Stimulated activated effector memory CD8-positive, alpha-beta T cell treated with anti-CD3 and anti-CD28 coated beads, Interleukin-12 subunit alpha, Interleukin-12 subunit beta, amount 100 ng/mL, for 72 hours (primary cell): ENCODE measurements at regions not wholly inside any gene's neighbourhood (a gene's known extent, or its start where the extent isn't known, plus 50 kb on each side); places are given as distances from the start of the nearest gene placed in this dataset.
"Not testable (repeated sequence)": the region's sequence is repeated elsewhere in the genome, so short reads cannot be mapped to it uniquely, and the experiment has no call there.

Source experiments
- ATAC-seq: fragments of 150-1000 bp; cut with Tn5 transposase; 2 replicates; pipeline ENCODE4 v1.10.0; 2021
- DNase-seq, 2 donors: peaks; one replicate each; pipeline ENCODE4 v3.0.0; 2021 to 2022; ENCODE audit warnings: low spot score in 2 of 2
- H3K27ac Mint-ChIP-seq: one replicate; pipeline ENCODE4 v1.8.0; 2022; ENCODE audit warnings: mild to moderate bottlenecking, mixed read lengths
- H3K36me3 Mint-ChIP-seq: one replicate; pipeline ENCODE4 v1.8.0; 2022; ENCODE audit warnings: mild to moderate bottlenecking, mixed read lengths
- H3K4me1 Mint-ChIP-seq: one replicate; pipeline ENCODE4 v1.8.0; 2022; ENCODE audit warnings: mixed read lengths
- H3K4me3 Mint-ChIP-seq: one replicate; pipeline ENCODE4 v1.8.0; 2022; ENCODE audit warnings: mild to moderate bottlenecking, mixed read lengths
- H3K9me3 Mint-ChIP-seq: one replicate; pipeline ENCODE4 v1.8.0; 2022; ENCODE audit warnings: mixed read lengths

DNA sequence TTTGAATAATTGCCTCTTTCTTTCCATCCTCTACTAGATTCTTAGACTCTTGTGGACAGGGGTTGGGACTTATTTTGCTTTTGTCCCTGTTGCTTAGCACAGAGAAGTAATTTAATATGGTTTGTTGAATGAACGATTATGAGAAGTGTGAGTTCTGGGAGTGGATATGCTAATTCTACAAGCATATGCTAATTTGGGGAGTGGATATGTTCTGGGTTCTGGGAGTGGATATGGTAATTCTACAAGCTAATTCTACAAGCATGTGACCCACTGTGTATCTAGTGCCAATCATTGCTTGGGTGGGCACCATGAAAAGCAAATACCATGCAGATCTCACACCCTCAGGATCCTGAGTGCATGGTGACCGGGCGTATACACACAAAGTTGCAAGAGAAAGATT is 181.8 kb upstream of the IL12B start:
- no peak overlapping the region for H3K4me3 Mint-ChIP-seq
- H3K9me3 Mint-ChIP-seq, result no peaks in the 10 kb centered on the region
- no peaks in the 10 kb centered on the region for H3K36me3 Mint-ChIP-seq
- DNase-seq, result no peak
- no peak for ATAC-seq
- no peak overlapping the region for H3K27ac Mint-ChIP-seq
- peaks cover 11% of the 10 kb centered on the region for H3K4me1 Mint-ChIP-seq

DNA sequence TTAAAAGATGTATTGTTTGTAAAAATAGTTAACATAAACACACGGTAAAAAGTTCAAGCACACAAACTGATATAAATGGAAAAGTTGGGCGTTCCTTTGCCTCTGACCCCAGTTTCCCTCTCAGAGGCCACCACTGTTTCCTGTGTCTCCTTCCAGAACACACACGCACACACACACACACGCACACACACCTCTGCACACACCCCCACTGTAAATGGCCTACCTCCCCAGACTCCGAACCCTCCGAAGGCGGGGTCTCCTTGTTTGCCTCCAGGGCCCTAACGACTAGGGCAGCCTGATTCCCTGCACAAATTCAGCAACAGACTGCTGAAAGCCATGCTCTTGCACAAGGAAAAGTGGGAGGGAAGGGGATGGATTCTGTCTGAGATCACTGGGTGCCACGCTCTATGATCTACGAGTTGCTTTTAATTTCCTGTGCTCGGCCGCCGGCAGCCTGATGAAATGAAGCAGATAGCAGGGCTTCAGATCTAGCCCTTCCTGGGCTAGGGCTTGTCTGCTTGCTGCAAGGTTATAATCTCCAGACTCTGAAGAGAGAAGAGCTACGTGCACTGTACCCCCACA is 184.0 kb upstream of the IL12B start:
- DNase-seq (no peak), ATAC-seq (no peak)
- no peaks in the 10 kb centered on the region for H3K36me3 Mint-ChIP-seq
- no peak overlapping the region for H3K4me3 Mint-ChIP-seq
- no peaks in the 10 kb centered on the region for H3K9me3 Mint-ChIP-seq
- H3K27ac Mint-ChIP-seq, result no peak overlapping the region
- peaks cover 11% of the 10 kb centered on the region for H3K4me1 Mint-ChIP-seq

DNA sequence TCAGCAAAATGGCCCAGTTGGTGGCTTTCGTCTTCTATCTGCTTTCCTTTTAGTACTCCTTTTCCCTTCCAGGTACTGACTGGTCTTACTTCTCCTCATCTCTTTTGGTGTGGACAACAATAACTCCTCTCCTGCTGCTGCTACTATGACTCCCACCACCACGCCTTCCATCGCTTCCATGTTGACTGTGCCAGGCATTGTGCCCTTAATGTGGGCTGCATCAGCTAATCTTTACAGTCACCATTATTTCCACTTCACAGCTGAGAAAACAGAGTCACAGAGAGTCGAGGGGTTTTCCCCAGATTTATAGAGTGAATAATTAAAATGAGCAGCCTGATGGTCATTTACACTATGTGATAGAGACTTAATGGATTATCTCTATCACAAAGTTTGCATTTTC is 184.9 kb upstream of the IL12B start:
- Mint-ChIP-seq H3K36me3 (no peaks in the 10 kb centered on the region), H3K27ac (no peak overlapping the region)

DNA sequence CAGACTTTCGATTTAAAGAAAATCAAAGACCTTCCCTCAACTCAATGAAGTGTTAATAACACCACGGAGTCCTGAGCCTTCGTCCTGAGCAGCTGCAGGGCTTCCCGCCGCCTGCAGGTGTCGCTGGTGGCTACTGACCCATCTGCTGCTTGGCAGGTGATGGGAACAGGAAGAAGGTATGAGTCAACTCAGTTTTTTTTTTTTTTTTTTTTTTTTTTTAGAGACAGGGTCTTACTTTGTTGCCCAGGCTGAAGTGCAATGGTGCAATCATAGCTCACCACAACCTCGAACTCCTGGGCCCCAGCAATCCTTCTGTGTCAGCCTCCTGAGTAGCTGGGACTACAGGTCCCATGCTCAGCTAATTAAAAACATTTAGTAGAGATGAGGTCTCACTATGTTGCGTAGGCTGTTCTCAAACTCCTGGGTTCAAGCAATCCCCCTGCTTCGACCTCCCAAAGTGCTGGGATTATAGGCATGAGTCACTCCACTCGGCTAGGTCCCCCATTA is 185.7 kb upstream of the IL12B start:
- Mint-ChIP-seq H3K36me3 (no peaks in the 10 kb centered on the region), H3K27ac (no peak overlapping the region), H3K4me3 (no peak overlapping the region), H3K9me3 (no peaks in the 10 kb centered on the region), H3K4me1 (peaks cover 11% of the 10 kb centered on the region)
- peak; percentile 85 for ATAC-seq
- peak; percentile 70 to 79 for DNase-seq

More for the DNA sequence above, 184.9 kb upstream of the IL12B start:
- peaks cover 11% of the 10 kb centered on the region for H3K4me1 Mint-ChIP-seq
- DNase-seq (no peak), ATAC-seq (no peak)
- no peaks in the 10 kb centered on the region for H3K9me3 Mint-ChIP-seq
- no peak overlapping the region for H3K4me3 Mint-ChIP-seq

DNA sequence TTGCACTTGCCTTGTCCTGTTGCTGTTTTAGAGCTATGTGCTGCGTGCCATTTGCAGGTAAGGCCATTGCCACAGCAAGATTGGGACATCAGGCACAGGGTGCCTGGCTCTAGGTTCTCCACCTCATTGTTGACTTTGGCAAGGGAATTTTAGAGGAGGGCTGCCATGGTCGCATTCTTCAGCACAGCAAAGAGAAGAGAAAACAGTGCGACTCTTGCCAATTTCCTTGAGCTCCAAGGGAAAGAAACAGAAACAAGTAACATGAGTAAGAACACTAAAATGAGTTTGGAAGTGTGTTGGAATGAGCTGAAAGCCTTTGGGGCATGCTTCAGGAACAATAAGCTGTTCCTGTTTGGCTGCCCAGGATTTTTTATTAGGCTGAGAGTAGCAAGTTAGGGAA is 188.1 kb upstream of the IL12B start:
- H3K36me3 Mint-ChIP-seq, result no peaks in the 10 kb centered on the region
- ATAC-seq, result no peak
- H3K4me3 Mint-ChIP-seq, result no peak overlapping the region
- DNase-seq, result no peak
- H3K4me1 Mint-ChIP-seq, result peaks cover 11% of the 10 kb centered on the region
- H3K9me3 Mint-ChIP-seq, result no peaks in the 10 kb centered on the region
- no peak overlapping the region for H3K27ac Mint-ChIP-seq

DNA sequence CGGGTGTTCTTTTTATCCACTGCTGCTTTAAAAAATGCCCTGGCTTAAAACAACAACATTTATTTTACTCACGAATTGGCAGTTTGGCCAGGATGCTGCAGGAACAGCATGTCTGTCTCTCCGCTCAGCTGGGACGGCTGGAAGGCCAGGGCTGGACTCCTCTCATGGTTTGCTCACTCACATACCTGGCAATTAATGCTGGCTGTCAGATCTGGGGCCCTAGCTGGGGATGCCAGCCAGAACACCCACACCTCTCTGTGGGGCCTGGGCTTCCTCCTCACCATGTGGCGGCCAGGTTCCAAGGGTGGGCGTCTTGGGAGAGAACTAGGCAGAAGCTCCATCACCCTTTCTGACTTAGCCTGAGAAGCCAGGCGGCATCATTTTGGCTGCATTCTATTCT is 189.1 kb upstream of the IL12B start:
- no peak for DNase-seq
- H3K36me3 Mint-ChIP-seq, result no peaks in the 10 kb centered on the region
- peaks cover 11% of the 10 kb centered on the region for H3K4me1 Mint-ChIP-seq
- H3K9me3 Mint-ChIP-seq, result no peaks in the 10 kb centered on the region
- no peak overlapping the region for H3K4me3 Mint-ChIP-seq
- H3K27ac Mint-ChIP-seq, result no peak overlapping the region
- ATAC-seq, result no peak

DNA sequence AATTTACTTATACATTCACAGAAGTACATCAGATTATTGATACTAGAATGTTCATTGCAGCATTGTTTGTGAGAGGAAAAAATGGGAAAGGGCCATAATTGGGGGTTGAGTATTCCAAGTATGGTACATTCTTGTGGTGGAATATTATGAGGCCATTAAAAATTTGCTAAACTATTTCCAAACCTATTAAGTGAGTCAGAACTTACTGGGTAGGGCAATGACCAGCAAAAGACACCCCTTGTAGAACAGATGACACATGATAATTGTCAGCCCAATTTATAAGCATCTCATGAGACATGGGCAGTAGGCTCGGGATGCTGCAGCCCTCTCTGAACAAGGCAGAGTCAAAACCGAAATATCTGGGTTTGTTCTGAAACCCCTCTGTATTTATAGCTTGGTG is 192.6 kb upstream of the IL12B start:
- Mint-ChIP-seq H3K27ac (no peak overlapping the region), H3K36me3 (no peaks in the 10 kb centered on the region), H3K4me1 (no peaks in the 10 kb centered on the region), H3K4me3 (no peak overlapping the region), H3K9me3 (no peaks in the 10 kb centered on the region)
- ATAC-seq (no peak), DNase-seq (no peak)

DNA sequence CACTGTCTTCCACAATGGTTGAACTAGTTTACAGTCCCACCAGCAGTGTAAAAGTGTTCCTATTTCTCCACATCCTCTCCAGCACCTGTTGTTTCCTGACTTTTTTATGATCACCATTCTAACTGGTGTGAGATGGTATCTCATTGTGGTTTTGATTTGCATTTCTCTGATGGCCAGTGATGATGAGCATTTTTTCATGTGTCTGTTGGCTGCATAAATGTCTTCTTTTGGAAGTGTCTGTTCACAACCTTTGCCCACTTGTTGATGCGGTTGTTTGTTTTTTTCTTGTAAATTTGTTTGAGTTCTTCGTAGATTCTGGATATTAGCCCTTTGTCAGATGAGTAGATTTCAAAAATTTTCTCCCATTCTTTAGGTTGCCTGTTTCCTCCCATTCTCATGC is 194.0 kb upstream of the IL12B start:
- H3K9me3 Mint-ChIP-seq, DNase-seq, ATAC-seq, H3K4me1 Mint-ChIP-seq, H3K27ac Mint-ChIP-seq, H3K4me3 Mint-ChIP-seq, H3K36me3 Mint-ChIP-seq: not testable (repeated sequence)

DNA sequence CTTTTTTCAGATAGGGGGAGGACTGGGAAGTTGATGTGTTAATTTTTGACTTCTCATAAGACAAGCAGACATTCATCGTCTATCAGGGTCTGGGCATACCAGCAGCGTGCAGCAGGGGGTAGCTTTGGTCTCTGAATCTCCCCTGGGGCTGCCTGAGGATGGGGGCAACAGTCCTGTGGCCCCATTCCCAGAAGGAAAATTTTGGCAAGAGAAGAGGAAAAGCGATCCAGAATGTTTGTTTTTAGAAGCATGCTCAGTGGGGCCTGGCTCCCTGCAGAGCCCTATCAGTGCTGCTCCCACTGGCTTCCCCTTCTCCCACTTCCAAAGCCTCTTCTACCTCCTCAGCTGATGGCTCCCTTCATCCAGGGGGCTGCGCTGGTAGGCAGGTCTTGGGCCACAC is 194.8 kb upstream of the IL12B start:
- Mint-ChIP-seq H3K36me3 (no peaks in the 10 kb centered on the region), H3K4me3 (no peak overlapping the region), H3K4me1 (no peaks in the 10 kb centered on the region), H3K9me3 (peaks cover 4% of the 10 kb centered on the region), H3K27ac (no peak overlapping the region)
- ATAC-seq, result no peak
- no peak for DNase-seq

DNA sequence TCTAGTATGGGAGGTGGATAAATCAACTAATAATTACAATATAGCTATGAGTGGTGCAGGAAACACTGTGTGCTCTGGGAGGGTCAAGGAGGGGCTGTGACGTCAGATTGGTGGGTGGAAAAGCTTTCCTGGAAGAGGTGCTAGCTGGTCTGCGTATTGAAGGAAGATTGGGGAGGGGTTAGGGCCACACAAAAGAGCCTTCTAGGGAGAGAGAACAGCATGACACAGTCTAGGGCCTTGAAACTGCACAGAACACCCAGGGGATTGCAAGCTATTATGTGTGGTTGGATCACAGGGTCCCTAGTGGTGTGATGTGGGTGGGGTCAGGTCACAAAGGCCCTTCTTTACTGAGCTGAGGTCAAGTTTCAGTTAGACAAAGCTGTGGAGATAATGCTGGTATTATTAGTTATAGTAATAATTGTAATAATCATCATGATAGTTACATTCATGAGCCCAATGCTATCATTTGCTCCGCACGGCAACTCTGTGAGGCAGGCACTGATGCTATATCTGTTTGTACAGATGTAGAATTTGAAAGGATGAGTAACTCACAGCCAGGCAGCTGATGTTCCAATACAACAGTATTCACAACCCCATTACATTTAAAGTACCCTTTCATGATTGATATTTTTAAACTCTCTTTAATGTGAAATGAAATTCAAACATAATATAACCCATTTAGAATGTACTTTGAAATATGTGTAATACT is 197.4 kb upstream of the IL12B start:
- ATAC-seq (no peak), DNase-seq (no peak)
- Mint-ChIP-seq H3K27ac (no peak overlapping the region), H3K36me3 (no peaks in the 10 kb centered on the region), H3K9me3 (peaks cover 4% of the 10 kb centered on the region), H3K4me3 (no peak overlapping the region), H3K4me1 (no peaks in the 10 kb centered on the region)

DNA sequence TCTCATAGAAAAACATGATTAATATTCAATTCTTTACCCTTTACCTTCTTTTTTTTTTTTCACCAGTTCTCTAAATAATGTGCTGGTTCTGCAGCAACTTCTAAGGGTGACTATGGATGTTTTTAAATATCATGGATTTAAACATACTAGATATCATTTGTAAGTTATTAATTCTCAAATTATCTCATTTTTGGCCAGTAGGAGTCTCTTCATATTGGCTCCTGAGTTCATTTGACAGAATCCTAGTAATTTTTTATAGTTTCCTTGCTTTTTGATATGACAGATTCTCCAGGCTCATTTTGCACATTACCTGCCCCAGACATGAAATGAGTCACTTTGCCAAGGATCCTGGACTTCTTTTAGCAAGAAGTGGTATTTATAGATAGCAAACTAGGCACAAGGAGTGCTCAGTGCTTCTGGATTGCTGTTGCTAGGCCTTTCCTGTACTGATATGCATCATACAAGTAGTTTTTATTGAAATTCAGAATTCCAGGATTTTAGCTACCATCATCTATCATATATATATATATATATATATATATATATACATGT is 201.3 kb upstream of the IL12B start:
- peaks cover 4% of the 10 kb centered on the region for H3K9me3 Mint-ChIP-seq
- ATAC-seq (no peak), DNase-seq (no peak)
- H3K4me1 Mint-ChIP-seq, result no peaks in the 10 kb centered on the region
- H3K36me3 Mint-ChIP-seq, result no peaks in the 10 kb centered on the region
- no peak overlapping the region for H3K27ac Mint-ChIP-seq
- H3K4me3 Mint-ChIP-seq, result no peak overlapping the region

DNA sequence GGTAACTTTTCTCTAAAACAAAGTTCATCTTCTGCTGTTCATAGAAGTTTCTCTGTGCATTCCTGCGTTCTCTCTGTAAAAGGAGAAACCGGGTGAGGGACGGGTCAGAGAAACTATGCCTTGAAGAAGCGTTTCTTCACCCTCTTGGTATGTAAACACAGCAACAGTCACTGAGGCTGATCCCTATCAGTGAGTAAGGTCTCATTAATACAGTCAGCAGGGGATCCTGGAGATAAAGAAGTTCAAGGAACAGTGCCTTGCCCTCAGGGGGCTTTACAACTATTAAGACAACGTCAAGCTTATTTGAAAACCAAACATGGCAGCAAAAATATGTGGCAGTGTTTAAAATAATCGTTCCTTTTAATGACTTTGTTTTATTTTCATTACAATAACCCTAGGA is 202.9 kb upstream of the IL12B start:
- ATAC-seq (no peak), DNase-seq (no peak)
- Mint-ChIP-seq H3K4me3 (no peak overlapping the region), H3K9me3 (peaks cover 4% of the 10 kb centered on the region), H3K36me3 (no peaks in the 10 kb centered on the region), H3K27ac (no peak overlapping the region), H3K4me1 (no peaks in the 10 kb centered on the region)

DNA sequence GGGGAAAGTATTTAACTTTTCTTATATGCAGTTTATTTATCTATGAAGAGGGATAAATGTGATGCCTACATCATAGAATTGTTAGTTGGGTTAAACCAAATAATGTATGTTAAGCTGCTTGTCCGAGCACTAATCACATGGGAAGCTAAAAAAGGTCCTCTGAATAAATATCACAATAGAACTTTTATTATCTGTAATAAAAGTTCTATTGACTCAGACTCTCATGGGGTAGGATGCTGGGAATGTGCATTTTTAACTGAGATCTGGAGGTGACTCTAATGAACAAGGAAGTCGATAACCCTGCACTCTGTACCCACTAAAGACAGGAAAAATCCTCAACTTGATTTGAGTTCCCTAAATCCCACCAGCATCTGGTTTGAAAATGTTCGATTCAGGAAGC is 205.9 kb upstream of the IL12B start:
- DNase-seq, result no peak
- Mint-ChIP-seq H3K36me3 (no peaks in the 10 kb centered on the region), H3K9me3 (no peaks in the 10 kb centered on the region), H3K4me3 (no peak overlapping the region), H3K27ac (no peak overlapping the region), H3K4me1 (no peaks in the 10 kb centered on the region)
- no peak for ATAC-seq

DNA sequence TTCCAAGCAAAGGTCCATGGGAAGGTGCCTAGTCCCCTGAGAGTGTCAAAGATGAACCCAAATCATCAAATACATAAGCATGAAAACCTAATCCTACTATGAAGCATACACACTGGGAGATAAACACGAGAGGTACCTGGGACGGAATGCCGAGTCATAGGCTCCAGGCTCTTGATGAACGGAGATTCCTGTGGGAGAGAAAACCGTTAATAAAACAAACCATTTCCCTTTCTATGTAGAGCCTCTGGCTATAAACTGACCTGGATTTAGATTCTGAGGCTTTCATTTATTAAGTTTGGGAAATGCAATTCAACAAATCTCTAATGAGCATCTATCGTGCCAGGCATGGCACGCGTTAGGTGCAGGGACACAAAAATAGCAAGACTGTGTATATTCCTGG is 206.4 kb upstream of the IL12B start:
- H3K27ac Mint-ChIP-seq, result no peak overlapping the region
- H3K4me3 Mint-ChIP-seq, result no peak overlapping the region
- no peaks in the 10 kb centered on the region for H3K9me3 Mint-ChIP-seq
- no peaks in the 10 kb centered on the region for H3K36me3 Mint-ChIP-seq
- ATAC-seq (no peak), DNase-seq (no peak)
- H3K4me1 Mint-ChIP-seq, result no peaks in the 10 kb centered on the region

DNA sequence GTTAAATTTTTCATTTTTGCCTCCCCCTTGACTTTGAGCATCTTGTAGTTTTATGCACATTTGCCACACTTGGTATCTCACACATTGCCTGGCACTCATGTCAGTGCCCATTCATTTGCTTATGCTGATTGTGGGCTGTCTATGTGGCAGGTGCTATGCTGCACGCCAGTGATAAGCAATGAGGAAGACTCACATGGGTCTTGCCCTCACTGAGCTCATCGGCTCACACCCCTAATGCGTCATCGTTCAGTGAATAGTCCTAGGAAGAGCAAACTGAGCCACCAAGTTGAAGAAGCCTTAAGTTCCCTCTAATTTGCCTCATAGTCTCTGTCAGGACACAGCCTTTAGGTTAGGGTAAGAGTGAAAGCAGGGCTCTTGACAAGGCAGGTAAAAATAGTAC is 209.4 kb upstream of the IL12B start:
- H3K36me3 Mint-ChIP-seq, result no peaks in the 10 kb centered on the region
- H3K27ac Mint-ChIP-seq, result no peak overlapping the region
- ATAC-seq, result no peak
- H3K9me3 Mint-ChIP-seq, result no peaks in the 10 kb centered on the region
- no peaks in the 10 kb centered on the region for H3K4me1 Mint-ChIP-seq
- DNase-seq, result no peak
- H3K4me3 Mint-ChIP-seq, result no peak overlapping the region

DNA sequence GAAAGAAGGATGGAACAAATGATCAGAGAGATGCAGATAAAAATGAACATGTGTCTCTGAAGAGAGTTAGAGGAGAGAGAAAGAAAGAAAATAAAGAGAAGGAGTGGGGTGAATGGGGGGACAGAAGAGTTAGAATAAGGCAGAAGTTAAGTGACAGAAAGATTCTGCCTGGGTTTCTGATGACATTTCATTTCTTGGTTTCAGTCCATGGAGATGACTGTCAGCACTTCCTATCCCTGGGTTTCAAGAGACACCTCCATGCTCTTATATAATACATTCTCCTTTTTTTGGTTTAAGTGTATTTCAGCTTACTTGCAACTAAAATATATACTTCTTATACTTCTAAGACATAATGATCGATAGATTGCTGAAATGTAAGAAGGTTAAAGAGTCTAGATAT is 213.0 kb upstream of the IL12B start:
- no peak for DNase-seq
- H3K36me3 Mint-ChIP-seq, result no peaks in the 10 kb centered on the region
- H3K27ac Mint-ChIP-seq, result no peak overlapping the region
- no peak for ATAC-seq
- H3K4me1 Mint-ChIP-seq, result no peaks in the 10 kb centered on the region
- H3K4me3 Mint-ChIP-seq, result no peak overlapping the region
- peaks cover 2% of the 10 kb centered on the region for H3K9me3 Mint-ChIP-seq
